ENCODE measurements at regions not wholly inside any gene's neighbourhood (a gene's known extent, or its start where the extent isn't known, plus 50 kb on each side); places are given as distances from the start of the nearest gene placed in this dataset.
A peak's percentile ranks its signal among the peaks of the same experiment; 100 is the strongest.
"Not testable (repeated sequence)": the region's sequence is repeated elsewhere in the genome, so short reads cannot be mapped to it uniquely, and the experiment has no call there.

DNA sequence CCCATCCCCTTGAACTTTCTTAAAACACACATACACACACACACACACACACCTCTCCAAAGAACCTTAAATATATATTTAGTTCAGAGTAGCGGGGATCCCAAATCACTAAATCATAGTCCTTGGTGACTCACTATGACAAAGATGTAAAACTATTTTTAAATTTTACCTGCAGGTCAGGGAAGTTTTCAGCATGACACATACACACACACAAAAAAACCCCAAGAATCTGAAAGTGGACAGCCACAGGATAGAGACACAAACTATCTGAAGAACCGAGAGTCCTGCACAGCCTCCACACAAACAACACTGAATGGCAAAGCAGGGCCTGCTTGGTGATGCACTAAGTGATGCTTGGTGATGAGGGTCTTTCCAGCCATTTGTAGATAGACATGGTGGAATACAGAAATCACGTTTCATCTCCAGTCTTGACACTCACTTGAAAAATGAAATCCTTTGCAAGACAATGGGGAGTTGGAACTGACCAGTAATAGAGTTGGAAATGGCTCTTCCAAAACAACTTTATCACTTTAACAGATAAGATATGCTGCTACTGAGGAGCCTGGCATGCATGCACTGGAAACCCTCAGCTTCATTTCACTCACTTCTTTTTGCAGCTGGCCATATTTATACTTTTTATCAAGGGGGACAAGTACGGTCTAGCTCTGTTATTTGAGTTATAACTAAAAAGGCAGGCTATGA lies 307.3 kb downstream of the RAPGEF2 start:
- DNase-seq, result no peak

DNA sequence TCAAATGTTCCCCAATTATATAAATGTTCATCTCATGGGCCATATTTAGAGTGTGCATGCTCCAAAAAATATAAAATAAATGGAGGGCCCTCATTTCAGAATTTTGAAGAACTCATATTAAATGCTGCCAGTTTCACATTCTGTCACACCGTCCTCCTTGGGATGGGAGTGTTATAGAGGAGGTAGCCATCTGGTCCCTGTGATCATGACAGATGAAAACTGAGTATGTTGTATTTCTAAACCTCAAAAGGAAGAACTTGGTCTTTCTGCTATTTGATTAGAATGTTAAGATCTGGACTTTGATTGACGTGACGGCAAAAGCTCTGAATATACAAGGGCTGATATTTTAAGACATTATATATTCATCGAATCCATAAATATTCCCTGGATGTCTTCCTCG lies 308.0 kb downstream of the RAPGEF2 start:
- no peak for DNase-seq

GRCh38 chr4:159413306-159413943 lies 310.5 kb downstream of the RAPGEF2 start:
- no peak for DNase-seq

GRCh38 chr4:159414305-159414704 lies 311.4 kb downstream of the RAPGEF2 start:
- no peak for DNase-seq

DNA sequence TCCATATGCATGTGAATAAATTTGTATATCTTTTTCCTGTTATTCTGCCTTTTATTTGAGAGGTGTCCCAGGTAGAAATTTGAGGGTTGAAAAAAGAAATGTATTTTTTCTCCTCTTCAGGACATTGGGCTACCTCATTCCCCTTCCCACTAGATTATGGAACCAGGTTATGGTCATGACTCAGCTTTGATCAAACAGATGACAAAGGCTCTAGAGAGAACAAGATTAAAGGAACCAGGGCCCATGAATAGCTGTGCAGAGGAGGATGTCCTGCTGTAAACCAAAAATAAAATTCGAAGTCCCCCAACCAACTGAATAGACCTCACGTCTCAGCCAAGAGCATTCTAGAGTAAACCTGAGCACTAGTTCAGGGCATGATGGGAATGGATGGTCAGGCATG lies 313.2 kb downstream of the RAPGEF2 start:
- no peak for DNase-seq

GRCh38 chr4:159416996-159417395 lies 314.1 kb downstream of the RAPGEF2 start:
- DNase-seq, result no peak

GRCh38 chr4:159420162-159421057 lies 317.5 kb downstream of the RAPGEF2 start:
- DNase-seq, result no peak

GRCh38 chr4:159421058-159421419 lies 318.2 kb downstream of the RAPGEF2 start:
- not testable (repeated sequence) for DNase-seq

- no peak for DNase-seq
Measured at GRCh38 chr4:159422019-159422418, 319.1 kb downstream of the RAPGEF2 start.

GRCh38 chr4:159422626-159423025 lies 319.7 kb downstream of the RAPGEF2 start:
- DNase-seq, result no peak

DNA sequence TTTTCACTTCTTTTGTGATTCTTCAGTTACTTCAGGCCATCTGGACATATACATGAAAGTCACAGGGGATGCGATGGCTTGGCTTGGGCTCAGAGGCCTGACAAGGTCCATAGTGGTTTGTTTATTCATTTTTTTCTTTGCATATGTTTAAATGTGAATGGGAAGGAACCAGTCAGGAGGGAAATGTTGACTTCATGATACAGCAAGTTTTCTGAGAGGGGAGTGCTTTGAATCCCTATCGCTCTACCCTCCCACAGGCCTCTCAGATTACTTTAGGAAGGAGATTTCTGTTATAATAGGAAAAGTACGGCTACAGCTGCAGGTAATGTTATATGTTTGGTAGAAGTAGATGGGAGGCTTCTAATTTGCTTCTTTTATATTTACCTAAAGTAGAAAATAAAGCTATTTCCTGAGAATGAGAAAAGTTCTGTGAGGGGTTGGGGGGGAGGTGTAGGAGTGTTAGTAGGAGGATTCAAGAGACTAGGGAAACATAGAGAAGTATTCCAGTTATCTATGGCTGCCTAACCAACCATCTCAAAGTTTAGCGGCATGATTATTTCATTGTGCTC lies 322.9 kb downstream of the RAPGEF2 start:
- no peak for DNase-seq

DNA sequence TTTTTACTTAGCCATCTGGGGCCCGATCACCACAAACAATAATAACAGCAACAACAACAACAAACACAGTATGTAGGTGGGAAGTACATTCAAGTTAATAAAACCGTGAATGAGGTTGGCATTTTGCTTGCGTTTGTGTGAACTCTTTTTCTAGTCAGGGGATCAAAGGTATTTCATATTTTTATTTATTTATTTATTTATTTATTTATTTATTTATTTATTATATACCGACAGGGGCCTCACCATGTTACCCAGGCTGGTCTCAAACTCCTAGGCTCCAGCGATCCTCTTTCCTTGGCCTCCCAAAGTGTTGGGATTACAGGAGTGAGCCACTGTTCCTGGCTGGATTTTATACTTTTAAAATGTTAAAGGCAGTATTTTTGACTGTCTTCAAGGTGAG lies 325.4 kb downstream of the RAPGEF2 start:
- no peak for DNase-seq

GRCh38 chr4:159428975-159429692 lies 326.3 kb downstream of the RAPGEF2 start:
- no peak for DNase-seq

DNA sequence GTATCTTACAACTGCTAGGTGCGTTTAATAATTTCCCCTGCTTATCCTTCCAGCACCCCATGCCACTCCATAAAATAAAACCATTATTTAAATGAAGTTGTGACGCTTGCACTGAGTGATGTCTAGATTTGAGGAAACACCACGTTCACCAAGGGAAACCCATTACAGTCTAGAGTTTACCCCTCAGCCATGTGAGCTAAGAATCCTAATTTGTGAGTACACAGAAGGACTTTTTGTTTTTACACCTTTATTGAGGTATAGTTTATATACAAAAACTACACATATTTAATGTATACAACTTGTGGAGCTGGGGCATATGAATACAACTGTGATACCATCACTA lies 326.8 kb downstream of the RAPGEF2 start:
- no peak for DNase-seq

DNA sequence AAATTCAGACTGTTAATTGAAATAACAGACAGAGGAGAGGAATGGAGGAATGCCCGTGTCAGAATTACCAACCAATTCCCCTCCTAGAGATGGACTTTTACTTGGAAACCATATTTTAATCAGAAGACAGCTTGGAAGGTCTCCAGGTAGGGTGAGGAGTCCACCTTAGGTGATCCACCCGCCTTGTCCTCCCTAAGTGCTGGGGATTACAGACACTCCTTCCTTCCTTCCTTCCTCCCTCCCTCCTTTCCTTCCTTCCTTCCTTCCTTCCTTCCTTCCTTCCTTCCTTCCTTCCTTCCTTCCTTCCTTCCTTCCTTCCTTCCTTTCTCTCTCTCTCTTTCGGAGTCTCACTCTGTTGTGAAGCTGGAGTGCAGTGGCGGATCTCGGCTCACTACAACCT lies 328.0 kb downstream of the RAPGEF2 start:
- no peak for DNase-seq

DNA sequence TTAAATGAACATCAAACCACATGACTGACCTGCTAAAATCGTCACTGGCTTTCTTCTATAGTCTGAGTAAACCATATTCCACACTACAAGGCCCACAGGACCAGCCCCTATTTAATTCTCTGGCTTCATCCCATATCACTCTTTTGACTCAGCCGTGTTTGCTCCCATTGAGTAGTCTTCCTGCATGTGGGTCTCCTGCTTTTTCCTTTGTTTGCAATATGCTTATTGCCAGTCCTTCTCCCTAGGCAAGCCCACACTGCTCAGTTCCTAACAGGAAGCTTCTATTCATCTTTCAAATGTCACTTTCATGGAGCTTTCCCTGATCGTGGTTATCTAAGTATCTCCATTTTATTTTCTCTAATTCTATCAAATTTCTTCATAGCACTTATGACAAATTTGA lies 329.6 kb downstream of the RAPGEF2 start:
- DNase-seq, result no peak

GRCh38 chr4:159433337-159433736 lies 330.5 kb downstream of the RAPGEF2 start:
- DNase-seq, result no peak

GRCh38 chr4:159434114-159434870 lies 331.4 kb downstream of the RAPGEF2 start:
- no peak for DNase-seq

- no peak for DNase-seq
Measured at GRCh38 chr4:159434871-159435241, 332.0 kb downstream of the RAPGEF2 start.

DNA sequence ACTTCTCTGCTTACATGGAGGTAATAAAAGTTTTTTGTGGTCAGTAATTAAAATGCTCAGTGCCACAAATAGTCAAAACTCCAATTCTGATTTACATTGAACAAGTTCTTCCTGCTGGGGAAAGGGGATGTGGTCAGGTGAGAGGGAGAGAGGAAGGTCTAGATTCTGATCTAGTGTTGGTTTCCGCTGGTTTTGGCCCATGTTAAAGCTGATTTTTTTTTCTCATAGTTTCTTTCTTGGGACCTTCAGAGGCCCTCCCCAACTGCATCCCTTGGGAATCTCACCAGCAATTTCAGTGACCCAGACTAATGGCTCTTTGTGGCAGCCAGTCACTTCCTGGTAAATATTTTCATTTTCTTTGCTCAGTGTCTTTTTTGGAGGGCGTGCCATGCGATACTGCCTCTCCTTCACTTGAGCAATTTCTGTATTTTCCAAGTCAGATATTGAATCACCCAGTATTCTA lies 332.7 kb downstream of the RAPGEF2 start:
- no peak for DNase-seq

- no peak for DNase-seq
Measured at GRCh38 chr4:159443975-159444374, 341.1 kb downstream of the RAPGEF2 start.

DNA sequence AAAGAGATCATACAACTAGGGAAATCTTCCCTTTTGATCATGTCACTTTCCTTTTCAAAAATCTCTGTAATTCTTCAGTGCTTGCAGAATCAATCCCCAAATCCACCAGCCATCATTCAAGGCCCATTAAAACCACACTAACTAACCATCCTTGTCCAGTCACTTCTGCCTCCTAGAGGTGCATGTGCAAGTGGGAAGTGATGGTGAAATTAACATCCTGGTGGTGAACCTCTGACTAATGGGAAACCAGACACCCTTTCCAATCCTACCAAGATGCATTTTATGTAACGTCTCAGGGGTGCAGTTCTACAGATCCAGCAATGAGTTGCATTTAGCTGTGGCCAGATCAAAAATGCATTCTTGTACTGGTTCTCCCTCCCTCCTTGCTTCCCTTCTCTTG lies 341.8 kb downstream of the RAPGEF2 start:
- peak in 1 of 2 experiments; percentile 1 for DNase-seq
